Transverse colon (tissue), 4 donors: ENCODE measurements at regions not wholly inside any gene's neighbourhood (a gene's known extent, or its start where the extent isn't known, plus 50 kb on each side); places are given as distances from the start of the nearest gene placed in this dataset.
"Not testable (repeated sequence)": the region's sequence is repeated elsewhere in the genome, so short reads cannot be mapped to it uniquely, and the experiment has no call there.

Source experiments
- DNase-seq: peaks from one replicate; pipeline ENCODE4 v3.0.0-alpha.2; 2019
- H3K27ac ChIP-seq, 4 donors: fragments of 200-600 bp; sonication (generic); 2 replicates each; pipeline ENCODE4 v1.5.1; 2016 to 2018; ENCODE audit warnings: inconsistent platforms in 4 of 4
- H3K27me3 ChIP-seq: fragments of 200-600 bp; sonication (generic); 2 replicates; pipeline ENCODE4 v1.5.1; 2017; ENCODE audit warnings: inconsistent platforms
- H3K36me3 ChIP-seq, 4 donors: fragments of 200-600 bp; sonication (generic); 2 replicates each; pipeline ENCODE4 v1.5.1; 2017 to 2019; ENCODE audit warnings: inconsistent platforms in 4 of 4
- H3K4me1 ChIP-seq, 4 donors: fragments of 200-600 bp; sonication (generic); 2 replicates each; pipeline ENCODE4 v1.5.1; 2017 to 2020; ENCODE audit warnings: inconsistent platforms in 4 of 4
- H3K4me3 ChIP-seq, 4 donors: fragments of 200-600 bp; sonication (generic); 1 replicate in 1 of 4; 2 replicates in 3 of 4; pipeline versions ENCODE4 v1.5.1 to v1.6.1; 2017 to 2019; ENCODE audit warnings: inconsistent platforms in 4 of 4
- H3K9me3 ChIP-seq, 2 donors: fragments of 200-600 bp; sonication (generic); 2 replicates each; pipeline ENCODE4 v1.5.1; 2017 to 2019; ENCODE audit warnings: inconsistent platforms in 2 of 2
- CTCF ChIP-seq, 5 experiments: fragments of 200-600 bp in 3 of 5; fragments of 450-650 bp in 2 of 5; sonication (generic) in 3 of 5; IDR thresholded peaks; 1 replicate in 2 of 5; 2 replicates in 3 of 5; pipeline ENCODE4 v1.5.1; 2016 to 2017; ENCODE audit warnings: antibody characterized with exemption in 5 of 5, inconsistent platforms in 3 of 5, mild to moderate bottlenecking in 2 of 5, moderate library complexity in 1 of 5
- EP300 ChIP-seq: sonication (generic); formaldehyde crosslinking; IDR thresholded peaks from one replicate; pipeline ENCODE4 v1.6.1; 2017; ENCODE audit warnings: antibody characterized with exemption, low read depth
- POLR2A ChIP-seq: fragments of 450-650 bp; IDR thresholded peaks from one replicate; pipeline ENCODE4 v1.6.1; 2016; ENCODE audit warnings: antibody characterized with exemption, mild to moderate bottlenecking, moderate library complexity
- POLR2AphosphoS5 ChIP-seq, 3 donors: sonication (generic); formaldehyde crosslinking; IDR thresholded peaks; one replicate each; pipeline ENCODE4 v1.6.1; 2016; ENCODE audit warnings: antibody characterized with exemption in 3 of 3
- WGBS, 2 donors: methylation state at CpG; one replicate each; pipeline ENCODE4 v1.1.5; 2018; ENCODE audit warnings: low coverage in 1 of 2; 5-methylcytosine and 5-hydroxymethylcytosine counted together
- in situ Hi-C, 4 donors: fragments of 200-750 bp; cut with MboI; loops; one replicate each; pipeline versions ENCODE4 v1.15.0 to v1.15.1; 2017; ENCODE audit warnings: low sequenced_read_pairs in 3 of 4, low pct_ligation_motif_present in 1 of 4, low pct_unique_long_range_greater_than_20kb in 1 of 4
- intact Hi-C: fragments of 100-400 bp; cut with DNase I; formaldehyde crosslinking; loops from one replicate; pipeline ENCODE4 v1.15.1; 2023; ENCODE audit warnings: low total_unique reads

- Histone ChIP-seq H3K9me3 (peaks cover 0 to 4% of the 10 kb centered on the region in 2 donors), H3K4me1 (no peaks in the 10 kb centered on the region), H3K27me3 (no peaks in the 10 kb centered on the region), H3K4me3 (no peak overlapping the region), H3K27ac (no peak overlapping the region), H3K36me3 (no peaks in the 10 kb centered on the region)
- no peak for DNase-seq
- intact Hi-C loops (no loop called here), in situ Hi-C loops (loop anchor here in 2 of 4 donors (25.0 kb wide), 1 partner anchor 500 kb away; no protein-coding TSS in a partner anchor)
- WGBS, 2 donors: 74 to 96% methylated on average over 2 of the region's 2 CpGs
- TF ChIP-seq POLR2A (no peak), EP300 (no peak), CTCF (IDR thresholded peaks at IDR 0.05) (no peak), POLR2AphosphoS5 (IDR thresholded peaks at IDR 0.05) (no peak)
Measured at GRCh38 chr5:7261900-7262299, 134.0 kb upstream of the ADCY2 start.

- DNase-seq, H3K9me3 ChIP-seq, H3K27ac ChIP-seq, H3K36me3 ChIP-seq, H3K4me1 ChIP-seq, intact Hi-C loops, H3K27me3 ChIP-seq, H3K4me3 ChIP-seq: not testable (repeated sequence)
- 37 to 60% methylated on average over 3 to 4 of the region's 4 CpGs for WGBS, 2 donors
- in situ Hi-C loops: loop anchor here in 2 of 4 donors (25.0 kb wide), 1 partner anchor 499 kb away; no protein-coding TSS in a partner anchor
Measured at GRCh38 chr5:7263398-7264015, 132.4 kb upstream of the ADCY2 start.

- H3K36me3 ChIP-seq, H3K4me3 ChIP-seq, H3K9me3 ChIP-seq, intact Hi-C loops, DNase-seq, H3K27ac ChIP-seq, H3K4me1 ChIP-seq, H3K27me3 ChIP-seq: not testable (repeated sequence)
- in situ Hi-C loops: loop anchor here in 2 of 4 donors (25.0 kb wide), 1 partner anchor 497 kb away; no protein-coding TSS in a partner anchor
- WGBS, 2 donors: 94% methylated on average over 13 of the region's 17 CpGs; no CpG with 5 or more reads in 1 of the 2 donors
Measured at GRCh38 chr5:7265776-7266175, 130.2 kb upstream of the ADCY2 start.

GRCh38 chr5:7268722-7269121, 127.2 kb upstream of the ADCY2 start:
- in situ Hi-C loops: loop anchor here in 2 of 4 donors (25.0 kb wide), 1 partner anchor 494 kb away; no protein-coding TSS in a partner anchor
- DNase-seq, H3K9me3 ChIP-seq, H3K27me3 ChIP-seq, H3K4me3 ChIP-seq, H3K4me1 ChIP-seq, intact Hi-C loops, H3K36me3 ChIP-seq, H3K27ac ChIP-seq: not testable (repeated sequence)
- 83 to 92% methylated on average over 2 to 9 of the region's 9 CpGs for WGBS, 2 donors

- H3K27me3 ChIP-seq: no peaks in the 10 kb centered on the region
- TF ChIP-seq POLR2A (no peak), EP300 (no peak), POLR2AphosphoS5 (IDR thresholded peaks at IDR 0.05) (no peak), CTCF (IDR thresholded peaks at IDR 0.05) (no peak)
- no peak for DNase-seq
- no peaks in the 10 kb centered on the region for H3K4me1 ChIP-seq
- H3K4me3 ChIP-seq: no peak overlapping the region
- no peaks in the 10 kb centered on the region for H3K36me3 ChIP-seq
- H3K9me3 ChIP-seq: no peaks in the 10 kb centered on the region
- no peak overlapping the region for H3K27ac ChIP-seq
- in situ Hi-C loops (loop anchor here in 2 of 4 donors (25.0 kb wide), 1 partner anchor 493 kb away; no protein-coding TSS in a partner anchor), intact Hi-C loops (no loop called here)
- WGBS, 2 donors: 63 to 67% methylated on average over 5 of the region's 5 CpGs
Measured at GRCh38 chr5:7269591-7270274, 126.2 kb upstream of the ADCY2 start.
